ENCODE measurements at regions not wholly inside any gene's neighbourhood (a gene's known extent, or its start where the extent isn't known, plus 50 kb on each side); places are given as distances from the start of the nearest gene placed in this dataset.
"Not testable (repeated sequence)": the region's sequence is repeated elsewhere in the genome, so short reads cannot be mapped to it uniquely, and the experiment has no call there.

- DNase-seq (ENCODE audit: low spot score), result no peak
Observed at GRCh38 chr11:70592641-70593165, 194.4 kb downstream of the CTTN start.

- DNase-seq (ENCODE audit: low spot score), result no peak
Observed at GRCh38 chr11:70593446-70593983, 195.2 kb downstream of the CTTN start.

GRCh38 chr11:70594031-70594430 lies 195.7 kb downstream of the CTTN start:
- no peak for DNase-seq (ENCODE audit: low spot score)

- DNase-seq (ENCODE audit: low spot score), result no peak
Observed at GRCh38 chr11:70594606-70595005, 196.3 kb downstream of the CTTN start.

GRCh38 chr11:70595016-70595415 lies 196.7 kb downstream of the CTTN start:
- no peak for DNase-seq (ENCODE audit: low spot score)

- no peak for DNase-seq (ENCODE audit: low spot score)
Observed at GRCh38 chr11:70595452-70595851, 197.1 kb downstream of the CTTN start.

DNA sequence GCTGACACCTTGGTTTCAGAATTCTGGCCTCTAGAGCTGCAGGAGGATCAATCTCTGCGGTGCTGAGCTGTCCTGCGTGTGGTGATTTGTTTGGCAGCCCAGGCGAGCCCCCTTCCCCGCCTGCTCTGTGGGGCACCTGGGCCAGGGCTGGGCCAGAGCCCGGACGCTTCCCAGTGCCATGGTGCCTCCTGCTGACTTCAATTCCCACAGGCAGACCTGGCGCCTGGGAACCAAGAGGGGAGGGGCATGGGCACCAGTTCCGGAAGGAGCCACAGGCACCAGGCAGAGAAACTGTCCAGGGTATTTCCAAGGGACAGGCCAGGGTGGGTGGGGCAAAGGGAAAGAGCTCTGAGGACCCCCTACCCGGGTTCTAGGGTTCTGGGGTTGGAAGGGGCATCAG lies 197.8 kb downstream of the CTTN start:
- DNase-seq (ENCODE audit: low spot score), result no peak

DNA sequence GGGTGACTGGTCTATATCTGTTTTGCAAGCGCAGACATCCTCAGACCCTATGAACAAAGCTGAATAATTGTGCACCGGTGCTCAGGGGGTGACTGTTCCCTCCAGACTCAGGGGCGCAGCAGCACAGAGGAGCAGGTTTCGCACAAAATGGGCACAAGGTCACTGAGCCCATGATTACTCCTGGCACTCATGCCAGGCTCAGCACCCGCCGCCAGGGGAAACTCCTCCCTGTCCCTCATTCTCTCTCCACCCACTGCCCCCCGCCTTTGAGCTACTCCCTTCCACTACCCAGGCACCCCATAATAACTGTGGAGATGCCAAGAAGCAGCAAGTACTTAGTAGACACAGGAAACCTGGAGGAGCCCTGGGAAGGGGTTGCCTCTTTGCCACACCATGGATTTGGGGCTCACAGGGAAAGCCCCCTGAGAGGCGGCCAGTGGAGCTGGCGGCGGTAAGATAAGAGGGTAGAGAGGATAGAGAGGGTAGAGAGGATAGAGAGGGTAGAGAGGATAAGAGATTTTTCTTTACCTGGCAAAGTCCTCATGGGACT lies 198.8 kb downstream of the CTTN start:
- no peak for DNase-seq (ENCODE audit: low spot score)

DNA sequence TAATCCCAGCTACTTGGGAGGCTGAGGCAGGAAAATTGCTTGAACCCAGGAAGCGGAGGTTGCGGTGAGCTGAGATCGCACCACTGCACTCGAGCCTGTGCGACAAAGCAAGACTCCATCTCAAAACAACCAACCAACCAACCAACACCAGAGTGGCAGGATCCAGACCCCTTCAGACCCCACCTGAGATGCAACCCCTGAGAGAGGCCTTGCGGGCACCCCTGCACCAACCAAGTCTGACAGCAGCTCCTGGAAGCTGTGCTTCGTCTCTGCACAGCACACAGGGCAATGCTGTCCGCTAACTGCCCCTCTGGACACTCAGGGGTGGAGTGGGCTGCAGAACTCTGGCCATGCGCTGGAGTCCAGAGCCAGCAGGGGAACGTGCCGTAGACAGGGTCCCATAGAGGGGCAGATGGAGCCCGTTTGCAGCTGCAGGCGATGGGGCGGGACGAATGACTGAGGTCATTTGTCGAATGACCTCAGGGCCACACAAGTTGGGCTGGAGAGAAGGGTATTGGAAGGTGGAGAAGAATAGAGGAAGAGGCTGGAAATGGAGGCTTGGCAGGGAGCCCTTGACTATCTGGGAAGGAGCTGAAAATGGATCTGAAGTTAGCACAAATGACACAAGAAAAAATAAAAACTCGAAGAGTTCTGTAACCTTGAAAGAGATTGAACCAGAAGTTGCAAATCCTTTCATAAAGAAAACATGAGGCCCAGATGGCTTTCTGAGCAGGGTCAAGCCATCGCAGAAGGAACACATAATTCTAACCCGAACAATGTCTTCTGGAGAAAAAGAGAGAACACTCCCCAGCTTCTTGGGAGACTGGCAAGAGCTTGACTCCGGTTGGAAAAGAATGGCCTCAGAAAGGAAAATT lies 199.7 kb downstream of the CTTN start:
- no peak for DNase-seq (ENCODE audit: low spot score)

DNA sequence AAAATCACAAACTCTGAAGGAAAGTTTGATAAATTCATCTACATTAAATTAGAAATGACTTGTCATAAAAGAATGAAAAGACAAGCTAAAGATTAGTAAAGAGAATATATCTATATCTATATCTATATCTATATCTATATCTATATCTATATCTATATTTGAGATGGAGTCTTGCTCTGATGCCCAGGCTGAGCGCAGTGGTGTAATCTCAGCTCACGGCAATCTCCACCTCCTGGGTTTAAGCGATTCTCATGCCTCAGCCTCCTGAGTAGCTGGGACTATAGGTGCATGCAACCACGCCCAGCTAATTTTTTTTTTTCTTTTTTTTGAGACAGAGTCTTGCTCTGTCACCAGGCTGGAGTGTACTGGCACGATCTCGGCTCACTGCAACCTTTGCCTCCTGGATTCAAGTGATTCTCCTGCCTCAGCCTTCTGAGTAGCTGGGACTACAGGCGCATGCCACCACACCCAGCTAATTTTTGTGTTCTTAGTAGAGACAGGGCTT lies 202.6 kb downstream of the CTTN start:
- DNase-seq (ENCODE audit: low spot score), result not testable (repeated sequence)

DNA sequence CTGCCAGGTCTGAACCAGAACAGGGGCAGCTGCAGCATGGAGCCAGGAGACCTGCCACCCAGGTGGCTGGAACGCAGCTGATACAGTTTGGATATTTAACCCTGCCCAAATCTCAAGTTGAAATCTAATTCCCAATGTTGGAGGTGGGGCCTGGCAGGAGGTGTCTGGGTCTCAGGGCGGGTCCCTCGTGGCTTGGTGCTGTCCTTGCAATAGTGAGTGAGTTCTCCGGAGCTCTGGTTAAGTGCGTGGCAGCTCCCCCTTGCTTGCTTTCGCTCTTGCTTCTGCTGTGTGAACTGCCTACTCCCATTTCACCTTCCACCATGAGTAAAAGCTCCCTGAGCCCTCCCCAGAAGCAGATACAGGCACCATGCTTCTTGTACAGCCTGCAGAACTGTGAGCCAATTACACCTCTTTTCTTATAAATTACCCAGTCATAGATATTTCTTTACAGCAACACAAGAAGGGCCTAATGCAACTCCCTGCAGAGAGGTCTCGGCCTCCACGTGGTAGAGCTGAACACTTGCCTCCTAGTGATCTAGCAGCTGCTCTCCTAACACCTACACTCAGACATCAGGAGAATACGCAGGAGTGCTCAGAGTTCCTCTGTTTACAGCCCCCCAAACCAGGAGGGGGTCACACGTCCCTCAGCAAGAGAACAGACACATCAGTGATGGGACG lies 203.7 kb downstream of the CTTN start:
- DNase-seq (ENCODE audit: low spot score), result no peak

DNA sequence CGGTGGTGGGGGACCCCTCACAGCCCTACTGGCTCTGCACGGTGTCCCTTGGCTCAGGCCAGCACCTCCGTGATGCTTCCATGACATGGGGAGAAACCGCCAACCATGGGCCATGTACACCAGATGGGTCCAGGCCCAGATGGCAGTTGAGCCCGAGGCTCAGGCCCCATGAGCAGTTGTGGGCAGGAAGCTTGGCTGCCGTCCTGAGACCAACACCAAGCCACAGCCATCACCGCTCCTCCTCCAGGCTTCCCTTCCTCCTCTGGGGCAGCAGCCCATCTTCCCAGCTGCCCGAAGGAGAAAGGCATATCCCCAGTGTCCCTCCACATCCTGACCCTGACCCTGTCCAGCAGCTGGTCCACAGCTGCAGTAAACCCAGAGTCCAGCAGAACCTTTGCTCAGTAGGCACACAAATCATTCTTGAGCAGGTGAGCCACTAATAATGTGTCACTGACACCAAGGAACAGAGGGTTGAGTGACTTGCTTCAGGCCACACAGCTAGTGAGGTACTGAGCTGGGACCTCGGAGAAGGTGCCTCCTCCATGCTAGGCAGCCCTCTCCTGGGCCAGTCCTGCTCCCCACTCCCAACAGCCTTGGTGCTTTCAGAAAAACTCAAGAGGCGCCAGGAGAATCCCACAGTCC lies 204.9 kb downstream of the CTTN start:
- DNase-seq (ENCODE audit: low spot score), result no peak

- DNase-seq (ENCODE audit: low spot score), result no peak
Observed at GRCh38 chr11:70603756-70604211, 205.5 kb downstream of the CTTN start.

DNA sequence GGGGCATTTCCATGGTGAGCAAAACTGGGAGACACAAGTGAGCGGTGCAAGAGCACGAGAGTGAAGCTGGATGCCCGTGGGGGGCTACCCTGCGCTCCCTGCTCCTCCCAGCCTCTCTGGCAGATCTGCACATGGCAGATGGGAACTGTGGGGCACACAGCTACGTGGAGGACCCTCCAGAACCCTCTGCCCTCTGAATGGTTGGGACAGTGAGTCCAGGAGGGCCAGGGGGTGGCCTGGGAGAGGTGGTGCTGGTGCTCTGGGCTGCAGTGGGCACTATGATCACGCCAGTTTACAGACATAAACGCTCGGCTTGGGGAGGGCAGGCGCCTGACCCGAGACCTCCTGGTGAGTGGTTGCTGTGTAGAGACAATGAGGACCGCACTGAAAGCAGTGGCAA lies 205.9 kb downstream of the CTTN start:
- no peak for DNase-seq (ENCODE audit: low spot score)

- no peak for DNase-seq (ENCODE audit: low spot score)
Observed at GRCh38 chr11:70604630-70605467, 206.5 kb downstream of the CTTN start.

GRCh38 chr11:70605468-70605815 lies 207.1 kb downstream of the CTTN start:
- no peak for DNase-seq (ENCODE audit: low spot score)

DNA sequence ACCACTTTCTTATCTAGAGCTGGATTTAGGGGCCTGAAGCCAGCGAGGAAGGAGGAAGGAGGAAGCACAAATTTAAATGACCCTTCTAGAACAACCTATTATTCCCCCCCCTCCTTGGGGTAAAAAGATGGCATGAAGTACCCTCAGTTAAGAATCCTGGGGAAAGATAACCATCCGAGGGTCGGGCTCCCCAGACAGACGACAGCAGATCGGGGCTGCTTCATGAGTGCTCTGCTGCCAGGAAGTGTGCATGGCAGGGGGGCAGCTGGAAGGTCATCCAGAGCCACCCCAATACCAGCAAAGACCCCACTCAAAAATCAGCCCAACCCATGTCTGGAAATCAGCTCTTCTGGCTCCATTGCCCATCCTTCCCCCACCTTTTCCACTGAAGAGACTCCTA lies 207.5 kb downstream of the CTTN start:
- no peak for DNase-seq (ENCODE audit: low spot score)

DNA sequence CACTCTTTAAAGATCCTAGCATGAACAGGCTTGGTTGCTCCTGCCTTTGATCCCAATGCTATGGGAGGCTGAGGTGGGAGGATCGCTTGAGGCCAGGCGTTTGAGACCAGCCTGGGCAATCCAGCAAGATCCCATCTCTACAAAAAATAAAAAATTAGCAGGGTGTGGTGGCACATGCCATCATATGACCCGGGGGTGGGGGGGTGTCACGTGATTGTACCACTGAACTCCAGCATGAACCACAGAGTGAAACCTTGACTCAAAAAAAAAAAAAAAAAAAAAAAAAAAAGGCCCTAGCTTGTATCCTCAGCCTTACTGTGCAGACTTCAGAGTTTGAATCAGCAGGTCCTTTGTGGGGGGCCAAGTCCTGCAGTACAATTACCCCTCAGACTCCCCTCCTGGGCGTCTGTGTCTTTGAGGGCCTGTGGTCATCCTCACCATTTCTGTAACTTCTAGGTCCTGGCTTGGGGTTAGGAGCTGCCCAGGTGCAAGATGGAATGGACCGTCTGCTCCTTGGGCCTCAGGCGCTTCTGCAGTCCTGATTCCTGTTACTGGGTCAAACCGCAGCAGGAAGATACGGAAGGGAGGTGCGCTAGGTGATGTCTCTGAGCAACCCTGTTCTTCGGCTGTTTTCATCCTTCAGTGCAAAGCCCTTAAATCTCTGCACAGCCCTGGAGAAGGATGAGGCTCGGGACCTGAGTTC lies 208.1 kb downstream of the CTTN start:
- DNase-seq (ENCODE audit: low spot score), result no peak

GRCh38 chr11:70606951-70607330 lies 208.6 kb downstream of the CTTN start:
- no peak for DNase-seq (ENCODE audit: low spot score)

DNA sequence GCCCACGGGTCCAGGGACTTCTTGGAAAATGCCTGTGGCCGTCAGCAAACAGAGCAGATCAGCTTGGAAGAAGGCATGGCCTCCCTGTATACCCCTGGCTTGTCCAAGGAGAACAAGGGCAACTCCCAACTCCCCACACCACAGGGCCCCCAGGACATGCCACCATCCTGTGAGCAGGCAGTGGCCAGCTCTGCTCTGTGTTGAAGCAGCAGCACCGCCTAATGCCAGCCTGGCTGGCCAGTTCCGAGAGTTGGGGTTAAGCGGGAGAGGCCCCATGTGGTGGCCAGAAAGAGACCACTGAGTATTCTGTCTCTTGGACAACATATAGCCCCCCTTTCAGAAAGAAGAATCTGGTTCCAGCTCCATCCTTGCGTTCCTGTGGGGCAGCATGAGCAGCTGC lies 209.2 kb downstream of the CTTN start:
- DNase-seq (ENCODE audit: low spot score), result no peak
